ENCODE measurements at regions not wholly inside any gene's neighbourhood (a gene's known extent, or its start where the extent isn't known, plus 50 kb on each side); places are given as distances from the start of the nearest gene placed in this dataset.

DNA sequence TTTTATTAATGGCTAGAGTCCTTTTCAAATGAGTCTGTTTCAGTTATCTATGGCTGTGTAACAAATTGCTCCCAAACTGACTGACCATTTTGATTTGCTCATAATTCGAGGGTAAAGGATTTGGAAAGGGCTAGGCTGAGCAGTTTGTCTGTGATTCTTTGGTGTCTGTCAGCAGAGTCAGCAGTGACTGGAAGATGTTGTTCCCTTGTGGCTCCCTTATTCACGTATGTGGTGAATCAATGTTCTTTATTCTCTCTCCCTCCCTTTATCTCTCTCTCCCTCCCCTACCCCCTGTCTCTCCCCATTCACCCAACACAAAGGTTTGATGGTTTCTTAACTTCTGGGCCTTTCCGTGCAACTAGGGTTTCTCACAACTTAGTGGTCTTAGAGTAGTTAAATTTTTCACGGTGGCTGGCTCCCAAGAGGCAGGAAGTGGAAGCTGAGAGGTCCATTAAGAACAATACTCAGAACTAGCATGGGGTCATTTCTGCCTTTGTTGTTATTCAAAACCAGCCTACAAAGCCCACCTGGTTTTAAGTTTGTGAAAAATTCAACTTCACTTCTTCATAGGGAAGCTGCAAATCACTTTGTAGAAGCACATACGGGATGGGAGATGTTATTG is 772.5 kb upstream of the SLITRK1 start:
- H3K18ac ChIP-seq (ENCODE audit: low read depth, low read length): no peak overlapping the region
- in situ Hi-C loops (cut with MboI; ENCODE audit: low sequenced_read_pairs): no loop called here
- POLR2A ChIA-PET (ENCODE audit: unreplicated experiment): no interaction called here
- peak overlapping the region; percentile 6; the same call in 1 of the 2 replicates for H2BK120ac ChIP-seq (ENCODE audit: low read depth, low read length)
- H4K20me1 ChIP-seq (ENCODE audit: insufficient read depth, low read length): no peaks in the 10 kb centered on the region
- no peak overlapping the region for H2AK9ac ChIP-seq (replicated peaks; ENCODE audit: low read depth, low read length, poor library complexity)
- no peaks in the 10 kb centered on the region; the same call in 1 of the 2 replicates for H3K9me3 ChIP-seq (ENCODE audit: control insufficient read depth, insufficient read depth, low read length)
- no peak overlapping the region for H3K4ac ChIP-seq (ENCODE audit: low read depth, low read length)
- WGBS, 2 experiments (ENCODE audit: extremely low coverage in 2 of 2, insufficient read length in 1 of 2): no CpG with 5 or more reads among the region's 5 CpGs
- dilution Hi-C loops (cut with HindIII; ENCODE audit: low sequenced_read_pairs, unreplicated experiment): no loop called here
- intact Hi-C loops (cut with micrococcal nuclease): no loop called here
- no TSS peak for BruUV-seq (replicated peaks)
- DNase-seq (no peak), ATAC-seq (ENCODE audit: low read depth) (no peak)
- no peaks in the 10 kb centered on the region for H3K9me1 ChIP-seq (ENCODE audit: insufficient read depth, low read length)
- no peak overlapping the region for H3K4me2 ChIP-seq (ENCODE audit: low read depth, low read length)
- H3K36me3 ChIP-seq (ENCODE audit: control insufficient read depth, insufficient read depth, low read length): no peaks in the 10 kb centered on the region
- H3K9ac ChIP-seq (ENCODE audit: low read depth, low read length): no peak overlapping the region
- no peak for TF ChIP-seq MXI1 (IDR thresholded peaks at IDR 0.05; ENCODE audit: borderline replicate concordance, low read depth, low read length)
- TF ChIP-seq CHD1 (IDR thresholded peaks at IDR 0.05; ENCODE audit: low read depth, low read length): no peak
- peak overlapping the region; percentile 3 for H2BK5ac ChIP-seq (ENCODE audit: low read depth, low read length, poor library complexity, severe bottlenecking)
- no peak overlapping the region for H2AFZ ChIP-seq (replicated peaks; ENCODE audit: low read length, poor library complexity)
- H2AK5ac ChIP-seq (ENCODE audit: low read depth, low read length): no peak overlapping the region
- no peak overlapping the region for H3K56ac ChIP-seq (ENCODE audit: extremely low read depth, insufficient read depth, low read length)
- CTCF ChIA-PET: no interaction called here
- H3K14ac ChIP-seq (replicated peaks; ENCODE audit: low read depth, low read length): no peak overlapping the region
- H3K27me3 ChIP-seq (ENCODE audit: control insufficient read depth, insufficient read depth, low read length): no peaks in the 10 kb centered on the region
- H2BK15ac ChIP-seq (ENCODE audit: low read depth, low read length): no peak overlapping the region; the same call in 2 of the 3 replicates
- no peak overlapping the region for H2BK20ac ChIP-seq (ENCODE audit: low read depth, low read length)
- no peak overlapping the region for H3K27ac ChIP-seq (ENCODE audit: insufficient read depth, low read length)
- no peak overlapping the region for H3K23ac ChIP-seq (ENCODE audit: low read depth, low read length)
- no peaks in the 10 kb centered on the region for H3K79me1 ChIP-seq (ENCODE audit: low read depth in 1 of 2, low read length in 2 of 2)
- H4K91ac ChIP-seq (ENCODE audit: insufficient read depth, low read depth, low read length): no peak overlapping the region
- no peaks in the 10 kb centered on the region for H3K4me1 ChIP-seq (ENCODE audit: control insufficient read depth, insufficient read depth, low read length)
- H4K5ac ChIP-seq (ENCODE audit: low read depth, low read length): no peak overlapping the region
- no peak overlapping the region for H3K4me3 ChIP-seq (ENCODE audit: insufficient read depth, low read depth, low read length)
- H4K8ac ChIP-seq (ENCODE audit: low read depth in 2 of 2, low read length in 2 of 2): no peak overlapping the region

All from IMR-90 (cell line).